ENCODE measurements at regions not wholly inside any gene's neighbourhood (a gene's known extent, or its start where the extent isn't known, plus 50 kb on each side); places are given as distances from the start of the nearest gene placed in this dataset.
"Not testable (repeated sequence)": the region's sequence is repeated elsewhere in the genome, so short reads cannot be mapped to it uniquely, and the experiment has no call there.

DNA sequence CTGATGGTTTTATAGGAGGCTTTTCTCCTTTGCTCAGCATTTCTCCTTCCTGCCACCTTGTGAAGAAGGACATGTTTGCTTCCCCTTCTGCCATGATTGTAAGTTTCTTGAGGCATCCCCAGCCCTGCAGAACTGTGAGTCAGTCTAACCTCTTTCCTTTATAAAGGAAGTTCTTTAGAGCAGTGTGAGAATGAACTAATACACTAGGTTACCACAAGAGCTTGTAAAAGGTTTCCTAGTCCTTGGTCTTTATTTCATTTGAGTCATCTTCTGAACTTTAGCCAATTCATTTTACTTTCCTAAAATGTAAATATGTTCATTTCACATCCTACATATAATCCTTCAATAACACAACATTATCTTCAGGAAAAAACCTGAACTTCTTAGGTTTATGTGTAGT, 365.3 kb downstream of the HHIPL2 start:
- DNase-seq (ENCODE audit: low spot score): peak; percentile 37

GRCh38 chr1:222181191-222181590, 366.7 kb downstream of the HHIPL2 start:
- DNase-seq (ENCODE audit: low spot score): no peak

DNA sequence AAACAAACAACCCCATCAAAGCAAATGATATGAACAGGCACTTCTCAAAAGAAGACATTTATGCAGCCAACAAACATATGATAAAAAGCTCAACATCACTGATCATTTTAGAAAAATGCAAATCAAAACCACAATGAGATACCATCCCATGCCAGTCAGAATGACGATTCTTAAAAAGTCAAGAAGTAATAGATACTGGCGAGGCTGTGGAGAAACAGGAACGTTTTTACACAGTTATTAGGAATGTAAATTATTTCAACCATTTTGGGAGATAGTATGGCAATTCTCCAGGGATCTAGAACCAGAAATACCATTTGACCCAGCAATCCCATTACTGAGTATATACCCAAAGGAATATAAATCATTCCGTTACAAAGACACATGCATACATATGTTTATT, 370.4 kb downstream of the HHIPL2 start:
- not testable (repeated sequence) for DNase-seq (ENCODE audit: low spot score)

GRCh38 chr1:222171005-222171404, 376.9 kb downstream of the HHIPL2 start:
- DNase-seq (ENCODE audit: low spot score): peak; percentile 61

- no peak for DNase-seq (ENCODE audit: low spot score)
Measured at GRCh38 chr1:222168621-222169020, 379.3 kb downstream of the HHIPL2 start.

DNA sequence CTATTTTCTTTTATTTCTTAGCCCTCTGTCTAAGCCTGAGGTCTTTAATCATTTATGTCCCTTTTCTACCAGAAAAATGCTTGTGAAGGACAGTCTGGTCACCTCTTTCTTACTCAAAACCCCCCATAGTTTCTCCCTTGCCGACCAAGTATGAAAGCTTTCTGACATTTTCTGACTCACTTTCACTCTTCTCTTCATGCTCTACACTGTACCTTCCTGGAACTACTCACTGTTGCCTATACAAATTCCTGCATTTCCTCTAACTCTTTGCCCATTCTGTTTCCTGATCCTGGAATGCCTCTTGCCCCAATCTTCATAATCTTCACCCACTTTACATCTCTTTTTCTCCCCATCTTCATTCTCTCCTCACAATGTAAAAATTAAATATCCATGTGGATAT, 380.0 kb downstream of the HHIPL2 start:
- no peak for DNase-seq (ENCODE audit: low spot score)

GRCh38 chr1:222167111-222167510, 380.8 kb downstream of the HHIPL2 start:
- peak; percentile 92 for DNase-seq (ENCODE audit: low spot score)

DNA sequence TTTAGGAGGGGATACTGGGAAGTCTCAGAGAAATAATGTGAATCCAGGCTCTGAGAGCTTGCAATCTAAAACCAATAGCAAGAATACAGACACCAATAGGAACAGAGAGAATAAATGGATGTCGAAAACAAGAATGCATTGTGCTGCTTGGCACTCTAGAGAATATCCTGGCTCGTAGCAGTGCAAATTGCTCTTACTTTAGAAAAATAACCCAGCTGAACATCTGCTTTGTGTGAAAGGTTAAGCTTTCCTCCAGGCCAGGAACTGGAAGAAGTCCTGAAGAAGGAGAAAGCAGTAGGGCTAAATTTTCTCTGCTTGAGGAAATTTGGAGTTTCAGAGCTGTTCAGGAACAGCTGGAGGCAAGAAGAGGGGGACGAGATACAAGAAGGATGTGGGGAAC, 382.3 kb downstream of the HHIPL2 start:
- no peak for DNase-seq (ENCODE audit: low spot score)

GRCh38 chr1:222163895-222164294, 384.0 kb downstream of the HHIPL2 start:
- no peak for DNase-seq (ENCODE audit: low spot score)

- no peak for DNase-seq (ENCODE audit: low spot score)
Measured at GRCh38 chr1:222161676-222162075, 386.2 kb downstream of the HHIPL2 start.

DNA sequence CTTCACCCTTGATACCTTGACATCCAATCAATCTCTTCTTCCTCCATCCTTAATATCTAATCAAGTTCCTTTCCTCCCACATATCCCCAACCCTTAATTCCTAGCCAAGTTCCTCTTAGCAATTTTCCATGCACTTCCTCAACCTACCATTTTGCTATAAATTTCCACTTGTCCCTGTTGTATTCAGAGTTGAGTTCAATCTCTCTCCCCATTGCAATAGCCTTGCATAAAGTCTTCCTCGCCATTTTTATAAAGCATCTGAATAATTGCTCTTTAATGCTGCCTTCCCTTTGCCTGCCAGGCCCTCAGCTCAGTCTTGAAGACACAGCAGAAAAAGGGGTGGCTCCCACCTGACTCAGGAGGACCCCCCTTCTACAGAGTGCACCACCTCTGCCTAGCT, 390.3 kb downstream of the HHIPL2 start:
- DNase-seq (ENCODE audit: low spot score): no peak

DNA sequence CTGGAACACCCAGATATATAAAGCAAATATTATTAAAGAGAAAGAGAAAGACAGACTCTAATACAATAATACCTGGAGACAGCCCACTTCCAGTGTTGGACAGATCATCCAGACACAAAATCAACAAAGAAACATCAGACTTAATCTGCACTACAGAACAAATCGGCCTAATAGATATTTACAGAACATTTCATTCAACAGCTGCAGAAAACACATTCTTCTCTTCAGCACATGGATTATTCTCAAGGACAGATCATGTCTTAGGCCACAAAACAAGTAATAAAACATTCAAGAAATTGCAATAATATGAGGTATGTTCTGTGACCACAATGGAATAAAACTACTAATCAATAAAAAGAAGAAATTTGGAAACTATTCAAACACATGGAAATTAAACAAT, 398.3 kb upstream of the DUSP10 start:
- DNase-seq (ENCODE audit: low spot score): no peak

DNA sequence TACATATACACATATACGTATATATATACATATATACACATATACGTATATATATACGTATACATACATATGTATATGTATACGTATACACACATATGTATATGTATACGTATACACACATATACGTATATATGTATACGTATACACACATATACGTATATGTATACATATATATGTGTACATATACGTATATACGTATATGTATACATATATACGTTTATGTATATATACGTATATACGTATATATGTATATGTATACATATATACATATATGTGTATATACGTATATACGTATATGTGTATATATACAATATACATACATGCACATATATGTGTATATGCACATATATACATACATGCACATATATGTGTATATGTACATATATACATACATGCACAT, 396.2 kb upstream of the DUSP10 start:
- no peak for DNase-seq (ENCODE audit: low spot score)

- no peak for DNase-seq (ENCODE audit: low spot score)
Measured at GRCh38 chr1:222136869-222137268, 395.0 kb upstream of the DUSP10 start.

DNA sequence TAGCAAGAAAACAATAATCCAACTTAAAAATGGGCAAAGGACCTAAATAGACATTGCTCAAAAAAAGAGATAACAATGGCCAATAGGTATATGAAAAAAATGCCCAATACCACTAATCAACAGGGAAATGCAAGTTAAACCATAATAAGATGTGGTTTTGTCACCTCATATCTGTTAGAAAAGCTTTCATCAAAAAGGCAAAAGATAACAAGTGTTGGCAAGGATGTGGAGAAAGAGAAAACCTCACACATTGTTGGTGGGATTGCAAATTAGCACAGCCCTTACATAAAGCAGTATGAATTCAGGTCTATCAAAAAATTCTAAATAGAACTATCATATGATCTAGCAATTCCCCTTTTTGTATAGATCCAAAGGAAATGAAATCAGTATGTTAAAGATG, 387.2 kb upstream of the DUSP10 start:
- no peak for DNase-seq (ENCODE audit: low spot score)

- DNase-seq (ENCODE audit: low spot score): no peak
Measured at GRCh38 chr1:222127526-222128152, 385.8 kb upstream of the DUSP10 start.

GRCh38 chr1:222127096-222127495, 385.2 kb upstream of the DUSP10 start:
- no peak for DNase-seq (ENCODE audit: low spot score)

GRCh38 chr1:222126052-222126451, 384.2 kb upstream of the DUSP10 start:
- no peak for DNase-seq (ENCODE audit: low spot score)

- no peak for DNase-seq (ENCODE audit: low spot score)
Measured at GRCh38 chr1:222124602-222125001, 382.7 kb upstream of the DUSP10 start.

DNA sequence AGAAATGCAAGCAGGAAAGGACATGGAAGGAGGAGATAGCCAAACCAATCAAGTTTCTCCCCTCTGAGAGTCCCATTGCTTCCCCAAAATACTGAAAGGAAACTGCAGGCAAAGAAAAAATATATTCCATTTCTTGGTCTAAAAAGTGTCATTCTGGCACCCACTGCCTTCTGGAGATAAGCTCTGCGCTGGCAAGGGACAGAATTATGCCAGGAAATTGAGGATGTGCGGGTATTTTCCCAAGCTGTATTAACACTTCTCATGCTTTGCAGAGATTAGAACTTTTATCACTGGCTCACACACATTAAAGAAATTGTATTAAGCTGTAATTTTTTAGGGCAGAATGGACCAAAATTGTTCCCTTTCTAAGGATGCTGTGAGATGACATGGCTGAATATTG, 381.2 kb upstream of the DUSP10 start:
- DNase-seq (ENCODE audit: low spot score): no peak

- no peak for DNase-seq (ENCODE audit: low spot score)
Measured at GRCh38 chr1:222117809-222118208, 375.9 kb upstream of the DUSP10 start.

GRCh38 chr1:222114536-222115156, 372.8 kb upstream of the DUSP10 start:
- DNase-seq (ENCODE audit: low spot score): no peak

DNA sequence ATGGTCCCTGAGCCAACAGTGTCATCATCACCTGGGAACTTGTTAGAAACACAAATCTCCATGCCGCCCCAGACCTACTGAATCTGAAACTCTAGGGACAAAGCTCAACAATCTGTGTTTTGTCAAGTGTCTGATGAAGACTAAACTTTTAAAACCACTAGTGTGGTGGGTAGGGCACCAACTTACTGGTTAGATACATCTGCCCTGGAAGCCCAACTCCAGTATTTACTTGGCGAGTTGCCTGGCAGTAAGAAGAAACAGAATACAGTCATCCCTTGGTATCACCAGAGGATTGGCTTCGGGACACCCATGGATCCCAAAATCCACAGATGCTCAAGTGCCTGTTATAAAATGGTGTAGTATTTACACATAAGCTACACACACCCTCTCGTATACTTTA, 367.9 kb upstream of the DUSP10 start:
- DNase-seq (ENCODE audit: low spot score): no peak

GRCh38 chr1:222107975-222108374, 366.1 kb upstream of the DUSP10 start:
- no peak for DNase-seq (ENCODE audit: low spot score)

Measured in A172 (cell line).